ENCODE measurements at regions not wholly inside any gene's neighbourhood (a gene's known extent, or its start where the extent isn't known, plus 50 kb on each side); places are given as distances from the start of the nearest gene placed in this dataset.
A peak's percentile ranks its signal among the peaks of the same experiment; 100 is the strongest.

DNA sequence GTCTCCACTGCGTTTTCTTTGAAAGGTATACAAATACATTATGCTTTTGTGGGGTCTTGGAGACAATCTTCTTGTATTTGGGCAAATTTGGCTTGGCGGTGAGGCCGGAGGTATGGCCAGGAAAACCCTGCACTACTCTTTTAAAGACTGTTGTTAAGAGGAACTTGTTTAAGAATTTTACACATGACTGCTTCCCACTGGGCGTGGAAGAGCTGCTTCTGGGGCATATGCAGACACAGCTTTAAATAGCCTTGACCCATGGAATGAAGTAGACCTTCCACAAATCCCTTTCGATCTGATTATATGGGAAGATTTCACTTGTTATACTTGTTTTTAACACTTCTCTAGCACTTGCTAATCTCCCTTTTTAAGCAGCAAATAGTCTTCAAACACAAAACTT, 453.6 kb downstream of the MN1 start:
- CTCF ChIA-PET = no interaction called here
- H3K9me3 Mint-ChIP-seq = peaks cover 3% of the 10 kb centered on the region
- H3K27me3 Mint-ChIP-seq (ENCODE audit: low read depth) = peaks cover 26% of the 10 kb centered on the region
- no peak overlapping the region for H3K4me3 Mint-ChIP-seq
- intact Hi-C loops (cut with micrococcal nuclease) = no loop called here
- no peak for DNase-seq
- no peaks in the 10 kb centered on the region for H3K4me1 Mint-ChIP-seq (ENCODE audit: low read depth)
- no peaks in the 10 kb centered on the region for H3K36me3 Mint-ChIP-seq (ENCODE audit: low read depth)
- no peak overlapping the region for H3K27ac Mint-ChIP-seq

DNA sequence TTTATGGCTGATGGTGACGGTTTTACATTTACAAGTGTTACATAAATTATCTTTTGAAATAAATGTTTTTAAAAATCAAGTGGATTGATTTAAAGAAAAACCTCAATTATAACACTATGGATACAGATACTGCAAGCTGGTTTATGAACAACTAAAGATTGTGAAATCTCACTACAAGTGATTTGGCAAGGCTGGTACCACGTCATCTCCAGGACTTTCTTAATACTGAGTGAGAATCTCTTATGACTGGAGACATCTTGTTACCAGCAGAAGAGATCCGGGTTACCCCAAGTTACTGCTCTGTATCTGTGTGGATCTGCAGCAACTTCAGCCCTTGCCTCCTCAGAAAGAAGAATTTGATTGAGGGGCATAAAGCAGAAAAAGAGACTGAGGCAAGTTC, 452.9 kb downstream of the MN1 start:
- peaks cover 3% of the 10 kb centered on the region for H3K9me3 Mint-ChIP-seq
- no peaks in the 10 kb centered on the region for H3K36me3 Mint-ChIP-seq (ENCODE audit: low read depth)
- H3K4me3 Mint-ChIP-seq = no peak overlapping the region
- intact Hi-C loops (cut with micrococcal nuclease) = no loop called here
- H3K27me3 Mint-ChIP-seq (ENCODE audit: low read depth) = peaks cover 26% of the 10 kb centered on the region
- no peak for DNase-seq
- H3K27ac Mint-ChIP-seq = no peak overlapping the region
- H3K4me1 Mint-ChIP-seq (ENCODE audit: low read depth) = no peaks in the 10 kb centered on the region
- CTCF ChIA-PET = no interaction called here

DNA sequence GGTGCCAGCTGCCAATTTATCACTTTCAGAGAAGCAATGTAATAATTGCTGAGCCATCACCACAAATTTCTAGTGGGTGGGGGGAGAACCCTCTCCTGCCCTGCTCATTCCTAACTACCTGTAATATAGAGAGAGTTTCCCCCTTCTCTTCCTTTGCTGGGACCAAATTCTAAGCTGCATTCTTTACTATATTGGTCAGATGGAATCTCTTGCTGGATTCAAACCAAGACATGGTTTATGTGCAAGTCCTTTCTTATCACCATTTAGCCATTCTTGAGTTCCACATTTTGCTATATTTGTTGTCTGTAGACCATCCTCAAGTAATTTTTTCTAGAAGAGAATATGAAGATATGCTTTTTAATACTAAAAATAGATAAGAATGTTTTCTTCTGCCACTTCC, 452.1 kb downstream of the MN1 start:
- Mint-ChIP-seq H3K4me3 (no peak overlapping the region), H3K9me3 (peaks cover 3% of the 10 kb centered on the region), H3K27ac (no peak overlapping the region), H3K27me3 (ENCODE audit: low read depth) (peaks cover 22% of the 10 kb centered on the region), H3K36me3 (ENCODE audit: low read depth) (no peaks in the 10 kb centered on the region), H3K4me1 (ENCODE audit: low read depth) (no peaks in the 10 kb centered on the region)
- no peak for DNase-seq
- CTCF ChIA-PET = no interaction called here
- intact Hi-C loops (cut with micrococcal nuclease) = no loop called here

DNA sequence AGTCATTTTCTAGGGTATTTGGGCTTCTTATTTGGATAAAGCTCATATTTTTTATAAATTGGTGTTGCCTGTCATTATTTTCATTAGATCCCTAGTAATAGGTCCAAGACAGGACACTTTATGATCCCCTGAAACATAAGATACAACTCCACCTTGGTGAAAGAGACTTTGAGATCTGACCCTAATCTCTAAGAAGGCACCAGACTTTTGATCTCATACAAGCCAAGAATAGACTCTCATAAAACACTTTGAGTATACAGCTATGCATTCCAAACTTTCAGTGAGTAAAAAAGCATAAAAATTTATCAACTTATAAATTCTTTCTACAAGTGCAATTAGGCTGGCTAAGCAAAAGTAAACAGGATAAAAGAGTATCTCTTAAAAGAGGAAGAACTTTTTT, 451.2 kb downstream of the MN1 start:
- DNase-seq = no peak
- intact Hi-C loops (cut with micrococcal nuclease) = no loop called here
- H3K36me3 Mint-ChIP-seq (ENCODE audit: low read depth) = no peaks in the 10 kb centered on the region
- CTCF ChIA-PET = no interaction called here
- H3K4me3 Mint-ChIP-seq = no peak overlapping the region
- no peak overlapping the region for H3K27ac Mint-ChIP-seq
- peaks cover 3% of the 10 kb centered on the region for H3K9me3 Mint-ChIP-seq
- peaks cover 17% of the 10 kb centered on the region for H3K27me3 Mint-ChIP-seq (ENCODE audit: low read depth)
- no peaks in the 10 kb centered on the region for H3K4me1 Mint-ChIP-seq (ENCODE audit: low read depth)

DNA sequence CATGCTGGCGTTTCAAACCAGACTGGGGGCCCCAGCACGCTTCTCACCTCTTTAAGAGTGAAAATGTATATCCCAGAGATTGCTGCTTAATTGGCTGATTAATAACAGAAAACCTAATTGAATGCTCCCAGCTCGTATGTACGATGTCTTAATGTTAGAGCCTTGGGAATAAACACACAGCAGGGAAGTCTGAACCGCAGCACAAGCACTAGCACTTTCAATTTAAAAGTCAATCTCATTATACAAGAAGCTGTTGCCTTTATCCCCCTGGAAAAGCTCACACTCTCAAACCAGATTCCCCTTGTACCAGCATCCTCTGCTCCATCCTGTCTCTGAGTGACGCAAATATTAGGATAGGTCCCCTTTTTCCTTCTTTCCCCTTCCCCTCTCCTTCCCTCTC, 449.1 kb downstream of the MN1 start:
- no peak for DNase-seq
- H3K36me3 Mint-ChIP-seq (ENCODE audit: low read depth) = no peaks in the 10 kb centered on the region
- H3K4me1 Mint-ChIP-seq (ENCODE audit: low read depth) = no peaks in the 10 kb centered on the region
- intact Hi-C loops (cut with micrococcal nuclease) = no loop called here
- peaks cover 9% of the 10 kb centered on the region for H3K9me3 Mint-ChIP-seq
- H3K4me3 Mint-ChIP-seq = no peak overlapping the region
- CTCF ChIA-PET = no interaction called here
- H3K27ac Mint-ChIP-seq = no peak overlapping the region
- H3K27me3 Mint-ChIP-seq (ENCODE audit: low read depth) = peaks cover 17% of the 10 kb centered on the region

DNA sequence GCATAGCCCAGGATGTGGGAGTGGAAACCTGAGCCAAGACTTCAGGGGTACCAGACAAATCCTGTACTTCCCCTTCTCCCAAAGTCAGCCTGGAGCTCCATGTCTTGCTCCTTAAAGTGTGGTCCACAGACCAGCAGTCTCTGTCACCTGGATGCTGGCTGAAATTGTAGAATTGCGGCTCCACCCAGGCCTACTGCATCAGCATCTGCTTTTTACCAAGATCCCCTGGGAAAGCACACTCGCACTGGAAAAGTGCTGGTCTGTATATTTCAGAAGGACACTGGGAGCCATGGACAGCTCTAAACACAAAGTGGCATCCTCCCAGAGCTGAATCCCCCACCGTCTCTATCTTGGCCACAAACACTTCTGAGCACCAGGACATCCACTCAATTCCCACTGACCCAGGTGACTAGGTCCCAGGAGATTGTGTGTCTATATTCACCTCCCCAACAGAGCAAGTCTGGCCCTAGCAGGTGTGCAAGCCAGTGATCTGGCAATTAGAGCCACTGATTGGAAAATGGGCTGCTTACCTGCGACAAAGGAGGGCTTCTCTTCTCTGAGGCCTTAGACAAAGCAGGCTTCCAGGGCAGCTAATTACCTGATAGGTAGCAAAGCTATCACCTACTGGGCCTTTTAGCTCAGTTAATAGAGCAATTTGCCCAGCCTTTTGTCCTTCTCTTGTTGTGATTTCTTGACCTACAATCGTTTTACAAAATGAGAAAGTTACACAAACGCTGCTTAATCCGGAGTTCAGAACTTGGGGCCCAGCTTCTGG, 443.3 kb downstream of the MN1 start:
- Mint-ChIP-seq H3K27me3 (ENCODE audit: low read depth) (no peaks in the 10 kb centered on the region), H3K9me3 (peaks cover 8% of the 10 kb centered on the region), H3K4me3 (no peak overlapping the region), H3K4me1 (ENCODE audit: low read depth) (no peaks in the 10 kb centered on the region), H3K27ac (no peak overlapping the region), H3K36me3 (ENCODE audit: low read depth) (no peaks in the 10 kb centered on the region)
- intact Hi-C loops (cut with micrococcal nuclease) = no loop called here
- DNase-seq = no peak
- CTCF ChIA-PET = no interaction called here

DNA sequence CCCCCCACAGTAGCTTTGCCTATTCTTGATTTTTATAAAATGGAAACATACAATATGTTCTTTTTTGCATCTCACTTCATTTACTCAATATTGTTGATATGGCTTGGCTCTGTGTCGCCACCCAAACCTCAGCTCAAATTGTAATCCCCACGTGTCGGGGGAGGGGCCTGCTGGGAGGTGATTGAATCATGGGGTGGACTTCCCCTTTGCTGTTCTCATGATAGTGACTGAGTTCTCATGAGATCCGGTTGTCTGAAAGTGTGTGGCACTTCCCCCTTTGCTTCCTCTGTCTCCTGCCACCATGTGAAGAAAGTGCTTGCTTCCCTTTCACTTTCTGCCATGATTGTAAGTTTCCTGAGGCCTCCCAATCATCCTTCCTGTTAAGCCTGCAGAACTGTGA, 431.3 kb downstream of the MN1 start:
- Mint-ChIP-seq H3K27ac (no peak overlapping the region), H3K4me1 (ENCODE audit: low read depth) (no peaks in the 10 kb centered on the region), H3K9me3 (no peaks in the 10 kb centered on the region), H3K4me3 (no peak overlapping the region), H3K27me3 (ENCODE audit: low read depth) (peaks cover 20% of the 10 kb centered on the region), H3K36me3 (ENCODE audit: low read depth) (no peaks in the 10 kb centered on the region)
- DNase-seq = peak; percentile 46
- CTCF ChIA-PET = no interaction called here
- intact Hi-C loops (cut with micrococcal nuclease) = no loop called here

DNA sequence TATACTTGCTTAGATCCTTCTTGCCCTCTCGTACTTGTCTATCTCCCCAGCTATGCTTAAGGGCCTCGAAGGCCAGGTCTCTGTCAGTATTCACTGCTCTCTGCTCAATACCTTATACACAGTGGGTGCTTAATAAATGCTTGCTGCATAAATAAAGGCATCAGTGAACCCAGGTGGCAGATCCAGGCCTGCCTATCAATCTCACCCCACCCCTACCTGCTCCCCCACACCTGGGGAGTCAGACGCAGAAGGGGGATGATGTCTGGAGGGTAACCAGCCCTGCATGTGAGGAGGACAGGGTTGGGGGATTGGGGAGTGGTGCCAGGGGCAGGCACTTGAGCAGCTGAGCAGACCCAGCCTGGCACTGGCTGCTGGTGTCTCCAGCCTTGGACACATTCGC, 430.6 kb downstream of the MN1 start:
- Mint-ChIP-seq H3K9me3 (no peaks in the 10 kb centered on the region), H3K27ac (no peak overlapping the region), H3K36me3 (ENCODE audit: low read depth) (no peaks in the 10 kb centered on the region), H3K27me3 (ENCODE audit: low read depth) (peaks cover 20% of the 10 kb centered on the region), H3K4me3 (no peak overlapping the region), H3K4me1 (ENCODE audit: low read depth) (no peaks in the 10 kb centered on the region)
- CTCF ChIA-PET = no interaction called here
- no peak for DNase-seq
- intact Hi-C loops (cut with micrococcal nuclease) = no loop called here

DNA sequence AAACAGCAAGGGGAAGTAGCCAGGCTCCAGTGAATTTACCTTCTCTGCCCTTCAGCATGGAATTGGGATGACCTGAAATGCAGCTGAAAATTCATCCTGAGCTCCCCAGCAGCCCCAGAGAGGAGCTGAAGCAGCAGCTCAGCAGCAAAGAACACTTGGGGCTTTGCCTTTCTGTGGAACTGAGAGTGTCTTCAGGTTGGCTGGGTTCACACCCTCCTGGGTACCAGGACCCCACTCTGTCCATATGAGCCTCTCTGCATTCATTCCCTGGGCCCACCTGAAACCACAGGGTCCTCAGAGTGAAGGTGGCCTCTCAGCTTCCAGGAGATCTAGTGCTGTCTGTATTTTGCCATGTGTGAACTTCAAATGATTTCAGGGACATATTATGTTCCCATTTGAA, 429.2 kb downstream of the MN1 start:
- CTCF ChIA-PET = no interaction called here
- Mint-ChIP-seq H3K4me3 (no peak overlapping the region), H3K9me3 (no peaks in the 10 kb centered on the region), H3K27me3 (ENCODE audit: low read depth) (peaks cover 20% of the 10 kb centered on the region), H3K27ac (no peak overlapping the region), H3K36me3 (ENCODE audit: low read depth) (no peaks in the 10 kb centered on the region), H3K4me1 (ENCODE audit: low read depth) (no peaks in the 10 kb centered on the region)
- intact Hi-C loops (cut with micrococcal nuclease) = no loop called here
- DNase-seq = no peak

DNA sequence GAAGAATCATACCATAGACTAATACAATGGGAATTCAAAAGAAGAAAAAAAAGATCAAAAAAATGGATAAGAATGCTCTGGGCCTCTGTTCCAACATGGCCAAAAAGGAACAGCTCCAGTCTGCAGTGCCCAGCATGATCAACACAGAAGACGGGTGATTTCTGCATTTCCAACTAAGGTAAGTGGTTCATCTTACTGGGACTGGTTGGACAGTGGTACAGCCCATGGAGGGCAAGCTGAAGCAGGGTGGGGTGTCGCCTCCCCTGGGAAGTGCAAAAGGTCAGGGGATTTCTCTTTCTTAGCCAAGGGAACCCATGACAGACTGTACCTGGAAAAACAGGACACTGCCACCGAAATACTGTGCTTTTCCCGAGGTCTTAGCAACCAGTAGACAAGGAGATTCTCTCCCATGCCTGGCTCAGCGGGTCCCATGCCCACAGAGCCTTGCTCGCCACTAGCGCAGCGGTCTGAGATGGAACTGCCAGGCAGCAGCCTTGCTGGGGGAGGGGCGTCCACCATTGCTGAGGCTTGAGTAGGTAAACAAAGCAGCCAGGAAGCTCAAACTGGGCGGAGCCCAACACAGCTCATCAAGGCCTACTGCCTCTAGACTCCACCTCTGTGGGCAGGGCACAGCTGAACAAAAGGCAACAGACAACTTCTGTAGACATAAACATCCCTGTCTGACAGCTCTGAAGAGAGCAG, 428.4 kb downstream of the MN1 start:
- Mint-ChIP-seq H3K36me3 (ENCODE audit: low read depth) (no peaks in the 10 kb centered on the region), H3K27ac (no peak overlapping the region), H3K4me1 (ENCODE audit: low read depth) (no peaks in the 10 kb centered on the region), H3K4me3 (no peak overlapping the region), H3K27me3 (ENCODE audit: low read depth) (peaks cover 18% of the 10 kb centered on the region), H3K9me3 (no peaks in the 10 kb centered on the region)
- CTCF ChIA-PET = no interaction called here
- no peak for DNase-seq
- intact Hi-C loops (cut with micrococcal nuclease) = no loop called here

DNA sequence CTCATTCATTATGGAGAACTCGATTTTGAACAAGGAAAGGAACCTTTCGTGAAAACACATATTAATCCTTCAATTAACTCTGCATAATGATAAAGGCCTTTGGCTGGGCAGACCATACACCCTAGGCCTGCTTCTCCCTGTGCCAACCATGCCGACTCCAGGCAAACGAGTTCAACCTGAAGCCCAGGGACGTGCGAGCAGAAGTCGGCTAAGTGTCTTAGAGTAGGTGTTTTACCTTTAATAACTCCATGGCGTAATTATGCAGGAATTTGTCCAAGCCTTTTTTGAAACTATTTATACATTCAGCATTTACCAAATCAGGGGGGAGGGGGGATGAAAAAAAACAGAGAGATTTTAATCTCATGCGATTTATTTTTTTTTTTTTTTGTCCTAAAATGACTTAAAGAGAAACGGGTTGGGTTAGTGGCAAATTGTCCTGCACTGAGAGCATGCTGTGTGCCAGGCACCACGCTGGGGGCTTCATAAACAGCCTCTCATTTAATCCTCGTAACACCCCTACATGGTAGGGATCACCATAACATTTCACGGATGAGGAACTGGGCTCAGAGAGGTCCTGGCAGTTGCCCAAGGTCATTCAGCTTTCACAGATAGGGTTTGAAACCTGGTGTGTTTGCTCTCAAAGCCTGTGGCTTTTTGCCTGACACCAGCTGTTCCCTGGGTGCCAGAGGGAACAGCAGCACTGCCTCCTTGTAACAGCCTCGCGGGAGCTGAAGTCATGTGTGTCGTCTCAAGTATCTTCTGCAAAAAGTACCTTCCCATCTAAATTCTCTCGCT, 423.9 kb downstream of the MN1 start:
- CTCF ChIA-PET = no interaction called here
- intact Hi-C loops (cut with micrococcal nuclease) = no loop called here
- no peaks in the 10 kb centered on the region for H3K36me3 Mint-ChIP-seq (ENCODE audit: low read depth)
- H3K27ac Mint-ChIP-seq = no peak overlapping the region
- H3K4me3 Mint-ChIP-seq = no peak overlapping the region
- H3K4me1 Mint-ChIP-seq (ENCODE audit: low read depth) = no peaks in the 10 kb centered on the region
- DNase-seq = no peak
- peaks cover 6% of the 10 kb centered on the region for H3K27me3 Mint-ChIP-seq (ENCODE audit: low read depth)
- no peaks in the 10 kb centered on the region for H3K9me3 Mint-ChIP-seq

DNA sequence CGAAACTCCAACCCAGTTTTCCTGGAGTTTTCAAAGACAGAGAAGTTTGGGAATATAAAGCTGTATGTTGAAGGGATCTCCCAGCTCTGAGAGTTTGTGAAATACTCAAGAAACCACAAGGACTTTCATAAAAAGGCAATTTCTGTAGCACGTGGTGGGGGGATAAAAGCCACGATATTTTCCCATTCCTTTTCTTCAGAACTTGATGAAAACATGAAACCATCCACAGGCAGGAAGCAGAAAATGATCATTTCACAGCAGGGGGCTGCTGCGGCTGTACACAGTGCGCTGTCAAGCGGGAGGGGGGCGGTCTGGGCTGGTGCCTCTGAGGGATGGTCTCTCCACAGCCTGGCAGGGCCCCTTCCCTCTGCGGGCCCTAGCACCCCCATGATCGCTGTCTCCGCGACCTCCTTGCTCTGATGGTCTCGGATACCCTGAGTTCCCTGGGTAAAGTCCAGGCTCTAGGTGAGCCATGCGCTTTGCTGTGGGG, 423.2 kb downstream of the MN1 start:
- Mint-ChIP-seq H3K27me3 (ENCODE audit: low read depth) (peaks cover 6% of the 10 kb centered on the region), H3K27ac (no peak overlapping the region), H3K9me3 (no peaks in the 10 kb centered on the region), H3K36me3 (ENCODE audit: low read depth) (no peaks in the 10 kb centered on the region), H3K4me1 (ENCODE audit: low read depth) (no peaks in the 10 kb centered on the region), H3K4me3 (no peak overlapping the region)
- CTCF ChIA-PET = no interaction called here
- DNase-seq = no peak
- intact Hi-C loops (cut with micrococcal nuclease) = no loop called here

DNA sequence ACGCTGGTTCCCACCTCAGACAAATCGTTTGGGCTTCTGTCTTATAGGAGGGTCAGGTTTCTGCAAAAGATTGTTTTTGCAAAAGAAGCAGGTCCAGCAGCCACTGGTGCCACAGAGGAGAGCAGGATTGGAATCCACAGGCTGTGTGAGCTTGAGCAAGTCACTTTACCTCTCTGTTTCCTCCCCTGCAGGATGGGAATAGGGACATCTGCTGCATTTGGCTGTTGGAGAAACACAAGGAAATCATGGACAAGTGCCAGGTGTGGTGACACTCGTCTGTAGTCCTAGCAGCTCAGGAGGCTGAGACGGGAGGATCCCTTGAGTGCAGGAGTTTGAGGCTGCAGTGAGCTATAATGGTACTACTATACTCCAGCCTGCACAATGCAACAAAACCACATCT, 422.6 kb downstream of the MN1 start:
- no peaks in the 10 kb centered on the region for H3K4me1 Mint-ChIP-seq (ENCODE audit: low read depth)
- H3K4me3 Mint-ChIP-seq = no peak overlapping the region
- H3K9me3 Mint-ChIP-seq = no peaks in the 10 kb centered on the region
- no peaks in the 10 kb centered on the region for H3K36me3 Mint-ChIP-seq (ENCODE audit: low read depth)
- DNase-seq = no peak
- peaks cover 6% of the 10 kb centered on the region for H3K27me3 Mint-ChIP-seq (ENCODE audit: low read depth)
- intact Hi-C loops (cut with micrococcal nuclease) = no loop called here
- H3K27ac Mint-ChIP-seq = no peak overlapping the region
- CTCF ChIA-PET = no interaction called here
